GM03348 (cell line): ENCODE measurements at regions not wholly inside any gene's neighbourhood (a gene's known extent, or its start where the extent isn't known, plus 50 kb on each side); places are given as distances from the start of the nearest gene placed in this dataset.
A peak's percentile ranks its signal among the peaks of the same experiment; 100 is the strongest.

Experiments used
- DNase-seq: peaks from one replicate; pipeline ENCODE4 v3.0.0; 2012; ENCODE audit warnings: low spot score

- DNase-seq = no peak
Observed at GRCh38 chr10:9766762-9767161, 1250.9 kb upstream of the CELF2 start.

GRCh38 chr10:9781666-9782065, 1236.0 kb upstream of the CELF2 start:
- DNase-seq = no peak

GRCh38 chr10:9786101-9786500, 1231.6 kb upstream of the CELF2 start:
- DNase-seq = peak; percentile 14

- peak; percentile 29 for DNase-seq
Observed at GRCh38 chr10:9786576-9786975, 1231.1 kb upstream of the CELF2 start.

GRCh38 chr10:9789996-9790395, 1227.7 kb upstream of the CELF2 start:
- DNase-seq = no peak

GRCh38 chr10:9792181-9792580, 1225.5 kb upstream of the CELF2 start:
- DNase-seq = peak; percentile 11

- no peak for DNase-seq
Observed at GRCh38 chr10:9796564-9796963, 1221.1 kb upstream of the CELF2 start.

GRCh38 chr10:9800011-9800410, 1217.7 kb upstream of the CELF2 start:
- no peak for DNase-seq

GRCh38 chr10:9800571-9800970, 1217.1 kb upstream of the CELF2 start:
- no peak for DNase-seq

GRCh38 chr10:9807846-9808245, 1209.8 kb upstream of the CELF2 start:
- DNase-seq = no peak

GRCh38 chr10:9811601-9812000, 1206.1 kb upstream of the CELF2 start:
- no peak for DNase-seq

- peak; percentile 28 for DNase-seq
Observed at GRCh38 chr10:9814285-9814864, 1203.3 kb upstream of the CELF2 start.

- DNase-seq = no peak
Observed at GRCh38 chr10:9819756-9820494, 1197.7 kb upstream of the CELF2 start.

GRCh38 chr10:9823268-9823930, 1194.3 kb upstream of the CELF2 start:
- no peak for DNase-seq

- no peak for DNase-seq
Observed at GRCh38 chr10:9824631-9825071, 1193.0 kb upstream of the CELF2 start.

- no peak for DNase-seq
Observed at GRCh38 chr10:9825491-9826018, 1192.1 kb upstream of the CELF2 start.

GRCh38 chr10:9828110-9828509, 1189.6 kb upstream of the CELF2 start:
- DNase-seq = no peak

- DNase-seq = no peak
Observed at GRCh38 chr10:9833942-9834341, 1183.7 kb upstream of the CELF2 start.

GRCh38 chr10:9834434-9834833, 1183.2 kb upstream of the CELF2 start:
- no peak for DNase-seq

GRCh38 chr10:9845075-9845474, 1172.6 kb upstream of the CELF2 start:
- no peak for DNase-seq

GRCh38 chr10:9848278-9848677, 1169.4 kb upstream of the CELF2 start:
- no peak for DNase-seq

GRCh38 chr10:9848981-9849380, 1168.7 kb upstream of the CELF2 start:
- peak; percentile 4 for DNase-seq

- no peak for DNase-seq
Observed at GRCh38 chr10:9850415-9850814, 1167.3 kb upstream of the CELF2 start.
